ENCODE measurements at regions not wholly inside any gene's neighbourhood (a gene's known extent, or its start where the extent isn't known, plus 50 kb on each side); places are given as distances from the start of the nearest gene placed in this dataset.

- no peak for DNase-seq
These were observed 895.1 kb downstream of the PCDH18 start for GRCh38 chr4:136637071-136637777.

DNA sequence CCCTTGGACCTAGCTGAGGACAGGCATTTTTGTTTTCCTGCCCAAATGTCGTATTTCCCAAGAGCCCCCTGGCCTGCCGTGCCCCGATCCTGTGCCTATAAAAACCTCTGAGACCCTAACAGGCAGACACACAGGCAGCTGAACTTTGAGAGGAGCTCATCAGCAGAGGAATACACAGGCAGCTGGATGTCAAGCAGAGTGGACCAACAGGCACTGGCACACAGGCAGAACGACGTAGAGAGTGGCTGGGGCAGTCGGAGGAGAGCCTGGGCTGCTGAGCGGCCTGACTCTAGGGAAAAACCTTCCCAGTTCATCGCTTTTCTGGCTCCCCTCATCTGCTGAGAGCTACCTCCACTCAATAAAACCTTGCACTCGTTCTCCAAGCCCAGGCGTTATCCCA, 896.1 kb downstream of the PCDH18 start:
- no peak for DNase-seq

DNA sequence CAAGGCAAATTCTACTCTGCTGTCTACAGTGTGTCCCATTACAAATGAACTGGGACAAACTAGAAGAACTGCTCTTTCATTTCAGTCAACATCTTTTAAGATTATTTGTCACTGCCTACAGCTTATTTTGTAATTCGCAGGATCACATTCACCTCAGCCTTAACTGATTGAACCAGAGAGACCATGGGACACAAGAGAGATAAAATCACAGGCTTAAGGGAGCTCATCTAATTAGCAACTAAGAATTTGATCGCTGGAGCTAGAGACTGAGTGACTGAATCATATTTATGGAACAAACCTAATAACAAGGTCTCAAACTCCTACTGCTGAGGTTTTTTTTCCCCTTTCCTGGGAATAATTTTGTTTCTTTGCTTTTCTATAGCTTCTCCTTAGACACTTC, 898.2 kb downstream of the PCDH18 start:
- DNase-seq, result no peak

DNA sequence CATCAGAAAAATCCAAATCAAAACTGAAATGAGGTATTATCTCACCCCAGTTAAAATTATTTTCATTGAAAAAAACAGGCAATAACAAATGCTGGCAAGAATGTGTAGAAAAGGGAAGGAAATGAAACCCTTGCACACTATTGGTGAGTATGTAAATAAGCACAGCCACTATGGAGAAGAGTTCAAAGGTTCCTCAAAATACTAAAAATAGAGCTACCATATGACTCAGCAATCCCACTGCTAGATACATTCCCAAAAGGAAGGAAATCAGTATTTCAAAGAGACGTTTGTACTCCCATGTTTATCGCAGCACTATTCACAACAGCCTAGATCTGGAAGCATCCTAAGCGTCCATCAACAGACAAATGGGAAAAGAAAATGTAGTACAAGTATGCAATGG, 932.4 kb downstream of the PCDH18 start:
- DNase-seq, result no peak

DNA sequence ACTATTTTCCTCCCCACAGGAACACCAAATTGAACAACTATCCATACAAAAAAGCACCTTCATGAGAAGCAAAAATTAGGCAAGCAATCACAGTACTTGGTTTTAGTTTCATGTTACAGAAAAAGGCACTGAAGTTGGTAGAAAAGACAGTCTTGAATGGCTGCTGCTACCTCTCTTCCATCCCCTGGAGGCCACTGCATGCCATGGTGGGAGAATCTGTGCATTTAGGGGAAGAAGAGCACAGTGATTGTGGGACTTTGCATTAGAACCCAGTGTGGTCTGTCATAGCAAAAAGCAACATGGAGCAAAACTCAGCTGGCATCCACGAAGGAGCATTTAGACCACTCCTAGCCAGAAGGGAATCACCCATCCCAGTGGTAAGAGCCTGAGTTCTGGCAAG, 941.9 kb downstream of the PCDH18 start:
- no peak for DNase-seq

DNA sequence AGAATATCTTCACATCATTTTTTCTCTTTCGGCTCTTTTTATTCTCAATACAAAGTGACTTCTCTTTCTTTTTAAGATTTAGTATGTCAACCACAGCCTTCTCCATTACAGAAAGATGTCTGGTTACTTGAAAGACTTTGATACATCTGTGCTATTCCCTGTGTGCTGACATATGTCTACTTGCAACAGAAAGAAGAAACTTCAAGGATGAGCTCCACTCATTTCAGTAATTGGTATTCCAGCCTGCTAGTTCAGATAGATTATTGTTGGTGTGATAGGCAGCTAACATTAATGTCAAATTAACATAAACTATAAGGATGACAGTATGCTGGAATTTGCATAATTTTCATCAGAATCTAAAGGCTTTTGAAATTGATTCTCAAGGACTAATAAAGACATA, 948.7 kb downstream of the PCDH18 start:
- no peak for DNase-seq

DNA sequence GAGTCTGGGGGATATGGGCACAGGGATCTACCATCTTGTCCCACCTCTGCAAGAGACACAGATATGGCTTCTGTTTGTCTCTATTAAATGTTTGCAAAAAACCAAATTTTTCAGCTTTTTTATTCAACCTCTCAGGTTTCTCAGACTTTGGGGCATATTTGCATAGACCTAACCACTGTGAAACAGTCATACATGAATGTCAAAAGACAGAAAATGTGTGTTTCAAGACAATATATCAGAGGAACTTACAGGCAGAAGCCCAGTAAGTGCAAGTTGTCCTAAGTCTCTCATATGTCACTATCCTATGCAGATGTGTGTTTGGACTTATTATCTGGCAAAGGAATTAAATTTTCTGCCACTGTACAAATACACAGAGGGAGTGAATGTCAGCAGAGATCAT, 951.2 kb downstream of the PCDH18 start:
- no peak for DNase-seq

- no peak for DNase-seq
These were observed 957.1 kb downstream of the PCDH18 start for GRCh38 chr4:136575146-136575545.

DNA sequence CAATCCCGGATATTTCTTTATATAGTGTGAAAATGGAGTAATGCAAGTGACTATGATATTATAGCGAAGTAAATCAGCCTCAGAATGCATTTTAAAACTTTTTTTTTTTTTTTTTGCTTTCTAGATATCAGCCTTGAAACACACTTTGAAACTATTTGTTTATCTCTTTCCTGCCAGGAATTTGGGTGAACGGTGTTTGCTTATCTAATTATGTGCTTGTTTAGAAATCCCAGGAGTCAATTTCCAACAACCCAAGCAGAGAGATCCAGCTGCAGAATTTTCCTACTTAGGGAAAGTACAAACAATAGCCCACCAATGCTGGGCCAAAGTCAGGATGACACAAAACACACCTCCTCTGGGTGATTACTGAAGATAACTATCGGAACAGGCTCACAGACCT, 958.8 kb downstream of the PCDH18 start:
- no peak for DNase-seq

- DNase-seq, result no peak
These were observed 961.0 kb downstream of the PCDH18 start for GRCh38 chr4:136571315-136571714.

DNA sequence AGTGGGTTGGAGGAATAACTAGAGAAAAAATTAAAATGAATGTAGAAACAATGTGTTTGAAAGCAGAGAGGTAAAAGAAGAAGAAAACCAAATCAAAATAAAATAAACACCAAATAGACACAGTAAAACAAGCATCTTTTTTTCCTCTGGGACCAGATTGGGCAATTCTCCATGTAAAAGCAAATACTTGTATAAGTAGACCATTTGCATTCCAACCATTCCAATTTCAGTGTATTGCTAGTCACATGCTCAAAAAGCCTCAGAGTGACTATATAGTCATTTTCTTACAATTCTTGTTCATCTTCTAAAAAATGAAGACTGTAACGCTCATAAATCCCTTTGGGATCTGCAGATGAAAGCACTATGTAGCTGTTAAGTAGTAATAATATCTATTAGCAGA, 969.5 kb downstream of the PCDH18 start:
- DNase-seq, result no peak

- no peak for DNase-seq
These were observed 973.3 kb downstream of the PCDH18 start for GRCh38 chr4:136558940-136559494.

DNA sequence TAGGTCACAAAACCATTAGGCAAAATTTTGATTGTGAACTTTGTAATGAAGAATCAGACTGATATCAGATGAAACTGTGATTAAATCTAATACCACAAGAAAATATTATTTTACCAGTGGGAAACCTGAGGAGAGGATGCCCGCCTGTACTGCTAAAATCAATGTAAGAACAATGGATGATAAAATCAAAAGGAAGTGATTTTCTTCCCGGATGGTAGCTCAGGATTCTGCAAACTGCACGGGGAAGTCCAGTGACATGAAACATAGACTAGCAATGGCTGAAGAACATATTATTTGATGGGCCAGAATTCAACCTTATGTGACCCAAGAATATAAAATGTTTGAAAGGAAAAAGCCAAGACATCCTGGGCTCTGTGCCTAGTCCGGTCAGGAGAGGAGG, 974.9 kb downstream of the PCDH18 start:
- DNase-seq, result no peak

- no peak for DNase-seq
These were observed 978.3 kb downstream of the PCDH18 start for GRCh38 chr4:136554033-136554432.

DNA sequence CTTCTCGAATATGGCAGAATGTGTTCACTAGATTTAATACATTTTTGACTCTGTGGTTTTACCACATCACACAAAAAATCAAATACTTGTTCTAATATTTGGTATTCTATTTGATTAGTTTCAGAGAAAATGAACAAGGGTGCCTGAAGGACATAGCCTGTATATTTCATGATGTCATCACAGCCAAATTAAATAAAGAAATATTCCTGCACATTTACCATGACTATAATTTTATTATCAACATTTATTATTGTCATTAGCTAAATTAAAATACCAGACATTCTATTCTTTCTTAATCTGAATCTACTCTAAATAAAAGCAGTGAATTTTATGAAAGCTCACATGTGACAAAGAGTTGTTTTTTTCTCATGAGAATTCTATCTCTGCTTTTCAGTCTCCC, 980.5 kb downstream of the PCDH18 start:
- DNase-seq, result no peak

GRCh38 chr4:136540747-136541146, 991.5 kb downstream of the PCDH18 start:
- no peak for DNase-seq

- no peak for DNase-seq
These were observed 1004.2 kb downstream of the PCDH18 start for GRCh38 chr4:136528131-136528530.

DNA sequence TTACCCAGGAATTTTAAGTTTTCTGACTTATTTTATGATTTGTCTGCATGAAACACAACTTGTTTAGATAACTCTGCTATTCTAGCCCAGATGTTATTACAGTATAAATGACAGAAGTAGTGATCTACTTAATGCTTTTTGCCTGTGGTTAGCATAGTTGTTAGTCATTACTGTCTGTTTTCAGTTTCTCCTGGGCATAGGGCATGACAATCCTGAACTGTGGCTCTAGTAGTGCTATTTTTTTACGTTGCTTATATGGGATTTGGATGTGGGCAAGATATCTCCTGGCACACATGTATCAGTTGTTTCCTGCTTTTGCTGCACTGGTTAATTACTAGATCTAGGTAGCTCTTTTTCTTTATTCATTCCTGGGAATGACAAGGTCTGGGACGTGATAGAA, 1005.8 kb downstream of the PCDH18 start:
- no peak for DNase-seq

DNA sequence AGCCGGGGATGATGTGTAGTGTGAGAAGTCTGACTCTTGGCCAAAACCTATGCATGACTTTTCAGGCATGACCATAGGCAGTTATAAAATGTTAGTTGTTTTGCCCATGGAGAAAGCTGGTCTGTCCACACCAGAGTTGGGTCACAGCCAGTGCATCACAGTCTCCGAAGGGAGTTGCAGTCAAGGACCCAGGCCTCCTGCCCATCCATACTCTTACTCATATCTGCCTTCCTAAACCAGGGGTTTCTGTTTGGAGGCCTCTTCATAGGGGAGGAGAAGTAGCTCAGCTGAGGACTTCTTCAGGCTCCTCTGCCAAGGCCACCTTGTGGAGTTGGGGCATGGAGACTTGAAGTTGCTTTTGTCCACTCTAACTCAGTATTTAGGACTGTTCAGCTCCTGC, 1008.3 kb downstream of the PCDH18 start:
- DNase-seq, result no peak

DNA sequence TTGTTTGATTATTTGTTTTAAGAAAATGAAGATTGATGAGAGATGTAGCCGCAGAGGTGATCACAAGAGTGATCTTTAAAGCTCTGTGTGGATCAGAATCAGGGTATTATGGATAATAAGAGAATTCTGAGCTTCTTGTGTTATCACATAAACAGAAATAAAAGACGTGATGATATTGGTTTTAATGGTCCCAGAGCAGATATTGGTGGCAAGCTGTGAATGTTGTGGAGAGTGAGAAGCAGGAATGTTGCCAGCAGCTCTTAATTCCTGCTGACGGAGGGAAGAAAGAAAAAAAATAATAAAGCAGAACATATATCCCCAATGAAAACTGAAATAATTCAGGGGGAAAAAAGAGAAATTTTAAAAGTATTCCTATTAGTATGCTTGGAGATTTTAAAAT, 1015.9 kb downstream of the PCDH18 start:
- no peak for DNase-seq

DNA sequence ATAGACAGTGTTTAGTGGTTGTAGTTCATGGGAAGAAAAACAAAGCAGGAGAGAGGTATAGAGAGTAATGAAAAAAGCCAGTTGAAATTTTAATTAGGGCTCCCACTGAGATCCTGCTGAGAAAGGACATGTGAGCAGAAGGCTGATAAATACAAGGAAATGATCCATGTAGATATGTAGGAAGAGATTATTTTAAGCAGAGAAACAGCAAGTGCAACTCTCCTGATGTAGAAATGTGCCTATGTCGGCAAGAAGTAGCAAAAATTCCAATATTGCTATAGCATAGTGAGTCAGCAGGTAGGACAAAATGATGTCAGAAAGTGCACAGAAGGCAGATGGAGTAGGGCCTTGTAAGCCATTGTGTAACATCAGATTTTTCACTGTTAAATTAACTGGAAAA, 1027.3 kb downstream of the PCDH18 start:
- DNase-seq, result no peak

- DNase-seq, result no peak
These were observed 1036.4 kb downstream of the PCDH18 start for GRCh38 chr4:136495851-136496250.

DNA sequence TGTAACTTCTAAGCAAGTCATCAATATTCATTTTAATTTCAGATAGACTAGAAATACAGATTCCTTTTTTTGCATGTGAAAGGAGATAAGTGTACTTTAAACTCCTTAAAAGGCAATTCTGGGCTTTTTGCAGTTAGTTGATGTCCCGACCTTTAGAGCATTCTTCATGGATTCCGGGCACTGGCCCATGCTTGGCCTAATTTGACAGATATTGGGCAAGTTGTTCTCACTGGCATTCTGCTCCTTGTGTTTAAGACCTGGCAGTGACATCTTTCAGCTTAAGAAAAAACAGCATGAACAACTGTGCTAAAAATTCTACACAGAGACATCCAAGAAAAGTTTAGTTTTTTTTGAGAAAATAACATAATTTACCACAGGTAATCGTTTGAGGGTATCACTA, 1037.2 kb downstream of the PCDH18 start:
- DNase-seq, result no peak

- no peak for DNase-seq
These were observed 1043.2 kb downstream of the PCDH18 start for GRCh38 chr4:136489101-136489500.

DNA sequence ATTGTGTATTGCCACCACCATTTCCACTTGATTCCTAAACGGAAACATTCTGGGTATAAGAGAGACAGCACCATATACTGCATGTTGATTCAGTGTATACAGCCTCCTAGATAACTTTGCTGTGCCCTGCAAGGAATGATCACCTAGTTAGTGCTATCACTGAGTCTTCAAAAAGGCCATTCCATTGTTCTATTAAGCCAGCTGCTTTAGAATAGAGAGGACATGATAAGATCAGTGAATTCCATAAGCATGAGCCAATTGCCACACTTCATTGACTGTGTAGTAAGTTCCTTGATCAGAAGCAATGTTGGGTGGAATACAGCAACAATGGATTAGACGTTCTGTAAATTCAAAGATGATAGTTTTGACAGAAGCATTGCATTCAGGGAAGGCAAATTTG, 1047.3 kb downstream of the PCDH18 start:
- DNase-seq, result no peak
